Ishikawa (cell line): ENCODE measurements at regions not wholly inside any gene's neighbourhood (a gene's known extent, or its start where the extent isn't known, plus 50 kb on each side); places are given as distances from the start of the nearest gene placed in this dataset.

Experiments
- CEBPB ChIP-seq: IDR thresholded peaks from 2 replicates; pipeline ENCODE4 v1.6.1; 2012
- CREB1 ChIP-seq: IDR thresholded peaks from 2 replicates; pipeline ENCODE4 v1.6.1; 2012; ENCODE audit warnings: low read depth
- EGR1 ChIP-seq: IDR thresholded peaks from 2 replicates; pipeline ENCODE4 v1.6.1; 2012
- EP300 ChIP-seq: IDR thresholded peaks from 2 replicates; pipeline ENCODE4 v1.6.1; 2012; ENCODE audit warnings: borderline replicate concordance
- FOXM1 ChIP-seq: IDR thresholded peaks from 2 replicates; pipeline ENCODE4 v1.6.1; 2012; ENCODE audit warnings: low read depth, borderline replicate concordance
- RAD21 ChIP-seq: IDR thresholded peaks from 2 replicates; pipeline ENCODE4 v1.6.1; 2012; ENCODE audit warnings: low read depth
- REST ChIP-seq: IDR thresholded peaks from 2 replicates; pipeline ENCODE4 v1.6.1; 2012; ENCODE audit warnings: low read depth, mild to moderate bottlenecking
- TAF1 ChIP-seq: IDR thresholded peaks from 2 replicates; pipeline ENCODE4 v1.6.1; 2012; ENCODE audit warnings: low read depth, mild to moderate bottlenecking
- TCF12 ChIP-seq: IDR thresholded peaks from 2 replicates; pipeline ENCODE4 v1.6.1; 2012; ENCODE audit warnings: low read depth
- USF1 ChIP-seq: IDR thresholded peaks from 2 replicates; pipeline ENCODE4 v1.6.1; 2012
- YY1 ChIP-seq: IDR thresholded peaks from 2 replicates; pipeline ENCODE4 v1.6.1; 2012; ENCODE audit warnings: low read depth

- TF ChIP-seq EP300 = no peak
- no peak for TF ChIP-seq FOXM1
- no peak for TF ChIP-seq CEBPB
- no peak for TF ChIP-seq REST
- no peak for TF ChIP-seq USF1
- TF ChIP-seq CREB1 = no peak
- no peak for TF ChIP-seq EGR1
- TF ChIP-seq RAD21 = no peak
- no peak for TF ChIP-seq TAF1
- TF ChIP-seq YY1 = no peak
- no peak for TF ChIP-seq TCF12
These were observed 96.6 kb upstream of the CXCR4 start for GRCh38 chr2:136214307-136215200.
